Activated naive CD8-positive, alpha-beta T cell treated with anti-CD3 and anti-CD28 coated beads, Interleukin-2, amount 10 ng/mL, durations not matched to agents 7 days and 5 days (primary cell): ENCODE measurements at regions not wholly inside any gene's neighbourhood (a gene's known extent, or its start where the extent isn't known, plus 50 kb on each side); places are given as distances from the start of the nearest gene placed in this dataset.

Source experiments
- ATAC-seq: fragments of 150-1000 bp; cut with Tn5 transposase; one replicate; pipeline ENCODE4 v1.10.0; 2021; ENCODE audit warnings: low read depth, moderate library complexity
- POLR2A ChIA-PET: fragments of 350-600 bp; sonication (Branson Sonifier 250); formaldehyde crosslinking; loops from one replicate; lab custom pipeline; 2021; ENCODE audit warnings: antibody characterized with exemption; lab: Charles Lee
- DNase-seq: peaks from one replicate; pipeline ENCODE4 v3.0.0; 2021
- H3K27ac Mint-ChIP-seq: one replicate; pipeline ENCODE4 v1.8.0; 2022; ENCODE audit warnings: mild to moderate bottlenecking, mixed read lengths
- H3K27me3 Mint-ChIP-seq: one replicate; pipeline ENCODE4 v1.8.0; 2022; ENCODE audit warnings: mild to moderate bottlenecking, moderate library complexity, mixed read lengths
- H3K36me3 Mint-ChIP-seq: one replicate; pipeline ENCODE4 v1.8.0; 2021; ENCODE audit warnings: mild to moderate bottlenecking, mixed read lengths
- H3K4me1 Mint-ChIP-seq: one replicate; pipeline ENCODE4 v1.8.0; 2021; ENCODE audit warnings: mixed read lengths
- H3K4me3 Mint-ChIP-seq: one replicate; pipeline ENCODE4 v1.8.0; 2022; ENCODE audit warnings: mild to moderate bottlenecking, moderate library complexity, mixed read lengths
- H3K9me3 Mint-ChIP-seq: one replicate; pipeline ENCODE4 v1.8.0; 2021; ENCODE audit warnings: mixed read lengths

GRCh38 chr13:22412452-22412851, 741.6 kb downstream of the FGF9 start:
- no peak for DNase-seq
- no peak for ATAC-seq
- Mint-ChIP-seq H3K9me3 (peaks cover 13% of the 10 kb centered on the region), H3K27me3 (no peaks in the 10 kb centered on the region), H3K27ac (no peak overlapping the region), H3K4me1 (no peaks in the 10 kb centered on the region), H3K4me3 (no peak overlapping the region), H3K36me3 (no peaks in the 10 kb centered on the region)
- POLR2A ChIA-PET: no interaction called here

- no peaks in the 10 kb centered on the region for H3K36me3 Mint-ChIP-seq
- POLR2A ChIA-PET: no interaction called here
- no peaks in the 10 kb centered on the region for H3K27me3 Mint-ChIP-seq
- no peak overlapping the region for H3K27ac Mint-ChIP-seq
- ATAC-seq: no peak
- no peak for DNase-seq
- no peaks in the 10 kb centered on the region for H3K4me1 Mint-ChIP-seq
- H3K9me3 Mint-ChIP-seq: peaks cover 2% of the 10 kb centered on the region
- H3K4me3 Mint-ChIP-seq: no peak overlapping the region
Observed at GRCh38 chr13:22422023-22422422, 751.1 kb downstream of the FGF9 start.

DNA sequence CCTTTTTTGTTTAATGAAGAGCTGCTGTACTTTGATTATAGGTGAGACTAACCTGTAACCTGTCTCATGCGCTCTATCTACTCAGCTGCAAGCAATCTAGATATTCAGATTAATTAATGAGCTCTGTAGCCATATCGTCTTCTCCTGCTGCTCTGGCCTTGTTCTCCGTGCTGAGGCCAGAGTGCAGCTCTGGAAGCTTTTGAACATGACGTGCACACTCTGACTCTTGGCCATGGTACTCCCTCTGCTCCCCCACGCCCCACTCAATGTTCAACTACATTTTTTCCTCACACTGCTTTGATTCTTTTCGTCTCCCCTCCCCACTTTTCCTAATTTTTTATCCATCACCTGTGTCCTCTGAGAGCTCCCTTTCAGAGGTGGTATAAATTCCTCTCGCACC, 751.8 kb downstream of the FGF9 start:
- POLR2A ChIA-PET: no interaction called here
- no peak for ATAC-seq
- H3K4me3 Mint-ChIP-seq: no peak overlapping the region

DNA sequence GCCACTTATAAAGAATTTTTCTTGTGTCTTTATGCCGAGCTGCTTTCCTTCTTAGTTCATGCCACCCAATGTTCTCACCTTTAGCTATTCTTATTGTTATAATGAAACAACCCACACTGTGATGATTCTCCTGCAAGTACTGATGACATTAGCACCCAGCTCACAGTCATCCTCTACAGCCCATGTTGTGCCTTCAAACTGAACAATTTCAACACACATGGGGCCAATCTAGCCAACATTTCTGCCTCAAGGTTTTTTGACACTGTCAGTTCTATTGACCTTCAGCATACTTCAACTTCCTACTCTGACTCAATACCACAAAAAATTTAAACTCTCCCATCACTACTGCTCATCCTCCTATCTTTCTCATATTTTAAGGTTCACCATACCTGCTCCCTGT, 752.4 kb downstream of the FGF9 start:
- Mint-ChIP-seq H3K4me1 (no peaks in the 10 kb centered on the region), H3K36me3 (no peaks in the 10 kb centered on the region), H3K4me3 (no peak overlapping the region), H3K27me3 (no peaks in the 10 kb centered on the region), H3K27ac (no peak overlapping the region), H3K9me3 (peaks cover 2% of the 10 kb centered on the region)
- POLR2A ChIA-PET: no interaction called here
- no peak for ATAC-seq
- no peak for DNase-seq

More for the DNA sequence above, 751.8 kb downstream of the FGF9 start:
- Mint-ChIP-seq H3K27ac (no peak overlapping the region), H3K27me3 (no peaks in the 10 kb centered on the region), H3K36me3 (no peaks in the 10 kb centered on the region), H3K9me3 (peaks cover 2% of the 10 kb centered on the region), H3K4me1 (no peaks in the 10 kb centered on the region)
- DNase-seq: no peak

- Mint-ChIP-seq H3K4me1 (no peaks in the 10 kb centered on the region), H3K27ac (no peak overlapping the region), H3K27me3 (no peaks in the 10 kb centered on the region), H3K36me3 (no peaks in the 10 kb centered on the region), H3K4me3 (no peak overlapping the region), H3K9me3 (peaks cover 5% of the 10 kb centered on the region)
- DNase-seq: no peak
- no peak for ATAC-seq
- POLR2A ChIA-PET: no interaction called here
Observed at GRCh38 chr13:22425087-22425486, 754.2 kb downstream of the FGF9 start.

GRCh38 chr13:22427066-22427465, 753.7 kb upstream of the SGCG start:
- DNase-seq (no peak), ATAC-seq (no peak)
- H3K4me3 Mint-ChIP-seq: no peak overlapping the region
- POLR2A ChIA-PET: no interaction called here
- H3K4me1 Mint-ChIP-seq: no peaks in the 10 kb centered on the region
- H3K9me3 Mint-ChIP-seq: peaks cover 4% of the 10 kb centered on the region
- no peak overlapping the region for H3K27ac Mint-ChIP-seq
- H3K27me3 Mint-ChIP-seq: no peaks in the 10 kb centered on the region
- no peaks in the 10 kb centered on the region for H3K36me3 Mint-ChIP-seq

GRCh38 chr13:22427783-22428182, 753.0 kb upstream of the SGCG start:
- no peaks in the 10 kb centered on the region for H3K27me3 Mint-ChIP-seq
- peaks cover 1% of the 10 kb centered on the region for H3K36me3 Mint-ChIP-seq
- no peak overlapping the region for H3K4me3 Mint-ChIP-seq
- H3K27ac Mint-ChIP-seq: no peak overlapping the region
- no peak for DNase-seq
- ATAC-seq: no peak
- POLR2A ChIA-PET: no interaction called here
- H3K9me3 Mint-ChIP-seq: peaks cover 8% of the 10 kb centered on the region
- no peaks in the 10 kb centered on the region for H3K4me1 Mint-ChIP-seq

DNA sequence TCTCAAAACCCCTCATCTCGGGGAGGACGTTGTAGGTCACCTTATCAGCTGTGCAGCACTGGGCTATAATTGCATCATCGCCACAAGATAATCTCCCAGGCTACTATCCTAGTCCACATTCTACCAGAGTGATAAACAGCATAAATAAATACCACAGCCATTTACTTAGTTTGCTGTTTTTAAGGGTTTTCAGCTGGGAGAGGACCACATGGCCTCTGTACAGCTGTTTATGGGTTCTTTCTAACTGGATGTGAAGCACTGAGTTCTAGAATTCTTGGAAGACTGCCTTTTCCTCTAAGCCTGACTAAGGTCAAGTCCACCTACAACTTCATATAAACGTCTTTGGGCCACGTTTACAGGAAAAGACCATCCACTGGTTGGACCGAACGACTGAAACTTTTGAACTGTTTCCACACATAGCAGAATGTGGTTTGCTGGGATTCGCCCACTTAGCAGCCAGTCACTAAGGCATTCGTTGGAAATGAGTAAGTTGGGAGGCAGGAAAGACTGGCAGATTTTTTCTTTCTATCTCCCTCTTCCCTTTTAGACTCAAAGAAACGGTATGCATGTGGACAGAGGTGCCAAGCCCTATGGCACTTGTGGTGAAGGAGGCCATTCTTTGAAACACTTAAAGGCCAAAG, 752.5 kb upstream of the SGCG start:
- DNase-seq (no peak), ATAC-seq (no peak)
- Mint-ChIP-seq H3K27me3 (no peaks in the 10 kb centered on the region), H3K9me3 (peaks cover 8% of the 10 kb centered on the region), H3K4me1 (no peaks in the 10 kb centered on the region), H3K36me3 (peaks cover 1% of the 10 kb centered on the region), H3K4me3 (no peak overlapping the region), H3K27ac (no peak overlapping the region)
- POLR2A ChIA-PET: no interaction called here

DNA sequence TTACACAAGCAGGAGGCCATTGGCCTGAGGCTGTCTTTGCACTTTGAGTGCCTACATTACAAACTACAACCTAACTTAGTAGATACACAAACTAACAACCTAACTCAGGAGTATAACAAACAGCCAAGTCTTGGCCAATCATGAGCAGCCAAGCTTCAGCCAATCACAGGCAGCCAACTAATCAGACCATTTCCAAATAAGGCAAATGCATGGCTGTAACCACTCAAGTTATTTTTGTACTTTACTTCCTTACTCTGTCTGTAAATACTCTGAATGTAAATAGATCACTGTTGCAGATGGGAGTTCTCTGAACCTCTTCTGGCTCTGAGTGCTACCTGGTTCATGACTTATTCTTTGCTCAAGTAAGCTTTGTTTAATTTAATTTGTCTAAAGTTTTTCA, 748.1 kb upstream of the SGCG start:
- peaks cover 11% of the 10 kb centered on the region for H3K9me3 Mint-ChIP-seq
- no peak overlapping the region for H3K4me3 Mint-ChIP-seq
- ATAC-seq (no peak), DNase-seq (no peak)
- no peaks in the 10 kb centered on the region for H3K27me3 Mint-ChIP-seq
- H3K36me3 Mint-ChIP-seq: peaks cover 1% of the 10 kb centered on the region
- H3K27ac Mint-ChIP-seq: no peak overlapping the region
- peaks cover 5% of the 10 kb centered on the region for H3K4me1 Mint-ChIP-seq
- POLR2A ChIA-PET: no interaction called here

DNA sequence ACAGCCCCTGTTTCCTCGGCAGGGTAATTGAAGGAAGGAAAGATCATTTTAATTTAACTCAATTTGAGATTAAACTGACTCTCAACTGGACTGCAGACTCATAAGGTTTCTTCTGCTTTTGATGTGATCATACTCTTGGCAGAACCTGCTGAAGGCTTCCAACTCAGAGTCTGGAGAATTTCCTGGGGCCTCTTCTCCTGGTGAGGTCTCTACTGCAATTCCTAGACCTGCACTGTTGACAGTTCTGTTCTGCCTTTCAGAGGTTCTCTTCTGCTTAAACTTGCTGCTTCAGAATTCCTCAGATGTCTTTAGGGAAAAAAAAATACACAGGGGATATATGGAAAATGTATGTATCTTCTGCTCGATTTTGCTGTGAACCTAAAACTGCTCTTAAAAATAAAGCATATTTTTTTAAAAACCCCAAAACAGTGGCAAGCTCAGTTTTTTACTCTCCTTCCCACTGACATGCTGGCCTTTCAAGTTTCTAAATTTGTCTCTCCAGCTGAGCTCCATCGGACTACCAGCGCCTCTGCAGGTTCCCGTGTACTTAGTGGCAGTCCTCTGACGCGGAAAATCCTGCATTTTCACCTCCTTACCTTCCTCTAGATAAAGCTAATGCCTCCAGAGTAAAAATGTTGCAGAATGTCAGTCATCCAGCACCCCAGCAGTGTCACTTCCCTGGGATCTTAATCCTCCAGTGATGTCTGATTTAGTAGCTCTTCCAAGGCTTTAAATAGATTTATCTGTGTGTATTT, 733.5 kb upstream of the SGCG start:
- no peak overlapping the region for H3K27ac Mint-ChIP-seq
- POLR2A ChIA-PET: no interaction called here
- H3K9me3 Mint-ChIP-seq: peaks cover 4% of the 10 kb centered on the region
- no peaks in the 10 kb centered on the region for H3K4me1 Mint-ChIP-seq
- DNase-seq: no peak
- no peaks in the 10 kb centered on the region for H3K27me3 Mint-ChIP-seq
- ATAC-seq: no peak
- no peaks in the 10 kb centered on the region for H3K36me3 Mint-ChIP-seq
- no peak overlapping the region for H3K4me3 Mint-ChIP-seq

DNA sequence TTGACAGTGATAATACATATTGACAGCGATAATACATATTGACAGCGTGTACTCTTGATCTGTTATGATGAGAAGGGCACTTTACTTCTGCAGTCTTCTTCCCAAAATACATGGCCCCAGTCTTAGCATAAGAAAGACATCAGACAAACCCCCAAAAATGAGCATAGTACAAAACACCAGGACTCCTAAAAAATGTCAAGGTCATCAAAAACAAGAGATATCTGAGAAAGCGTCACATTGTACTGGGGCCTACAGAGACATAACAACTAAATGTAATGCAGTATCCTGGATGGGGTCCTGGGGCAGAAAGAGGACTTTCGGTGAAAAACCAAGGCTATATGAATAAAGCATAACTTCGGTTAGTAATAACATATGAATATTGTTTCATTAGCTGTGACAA, 731.5 kb upstream of the SGCG start:
- H3K9me3 Mint-ChIP-seq: no peaks in the 10 kb centered on the region
- no peak overlapping the region for H3K4me3 Mint-ChIP-seq
- H3K27me3 Mint-ChIP-seq: no peaks in the 10 kb centered on the region
- no peaks in the 10 kb centered on the region for H3K4me1 Mint-ChIP-seq
- no peak for DNase-seq
- H3K36me3 Mint-ChIP-seq: no peaks in the 10 kb centered on the region
- POLR2A ChIA-PET: no interaction called here
- no peak for ATAC-seq
- H3K27ac Mint-ChIP-seq: no peak overlapping the region

DNA sequence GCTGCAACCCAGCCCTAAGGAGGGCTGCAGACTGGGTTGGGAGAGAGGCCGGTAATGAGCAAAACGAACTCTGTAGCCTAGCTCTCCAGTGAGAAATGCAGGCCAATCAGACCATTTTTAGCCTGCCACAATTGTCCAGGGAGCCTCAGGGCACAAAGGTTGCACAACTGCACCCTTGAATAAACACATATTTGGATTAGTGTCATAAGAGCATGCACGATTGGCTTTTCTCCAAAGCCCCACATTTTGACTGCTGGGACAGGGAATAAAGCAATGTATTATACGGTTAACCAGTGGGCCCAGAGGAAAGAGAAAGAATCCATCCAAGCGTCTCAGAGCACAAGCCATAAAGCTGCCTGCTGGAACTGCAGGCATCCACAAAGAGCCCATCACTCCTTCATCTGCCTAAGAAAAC, 729.4 kb upstream of the SGCG start:
- H3K4me3 Mint-ChIP-seq: no peak overlapping the region
- POLR2A ChIA-PET: no interaction called here
- no peaks in the 10 kb centered on the region for H3K27me3 Mint-ChIP-seq
- no peaks in the 10 kb centered on the region for H3K4me1 Mint-ChIP-seq
- no peaks in the 10 kb centered on the region for H3K9me3 Mint-ChIP-seq
- no peaks in the 10 kb centered on the region for H3K36me3 Mint-ChIP-seq
- no peak overlapping the region for H3K27ac Mint-ChIP-seq
- DNase-seq (no peak), ATAC-seq (no peak)

- ATAC-seq: no peak
- no peaks in the 10 kb centered on the region for H3K27me3 Mint-ChIP-seq
- H3K4me1 Mint-ChIP-seq: no peaks in the 10 kb centered on the region
- no peak for DNase-seq
- H3K27ac Mint-ChIP-seq: no peak overlapping the region
- no peaks in the 10 kb centered on the region for H3K9me3 Mint-ChIP-seq
- POLR2A ChIA-PET: no interaction called here
- no peak overlapping the region for H3K4me3 Mint-ChIP-seq
- no peaks in the 10 kb centered on the region for H3K36me3 Mint-ChIP-seq
Observed at GRCh38 chr13:22454586-22454985, 726.2 kb upstream of the SGCG start.

GRCh38 chr13:22455036-22455435, 725.7 kb upstream of the SGCG start:
- no peak for ATAC-seq
- Mint-ChIP-seq H3K9me3 (no peaks in the 10 kb centered on the region), H3K36me3 (no peaks in the 10 kb centered on the region), H3K4me1 (no peaks in the 10 kb centered on the region), H3K27ac (no peak overlapping the region), H3K27me3 (no peaks in the 10 kb centered on the region), H3K4me3 (no peak overlapping the region)
- DNase-seq: no peak
- POLR2A ChIA-PET: no interaction called here
